A673 (cell line): ENCODE measurements at regions not wholly inside any gene's neighbourhood (a gene's known extent, or its start where the extent isn't known, plus 50 kb on each side); places are given as distances from the start of the nearest gene placed in this dataset.
A peak's percentile ranks its signal among the peaks of the same experiment; 100 is the strongest.

Source experiments
- BruUV-seq: library from RNA; stranded (reverse); fragments of 400-500 nt; replicated peaks from 2 replicates; lab custom pipeline; 2021; lab: Mats Ljungman, UMichigan
- CTCF ChIA-PET: fragments of 300-600 bp; sonication (Branson Sonifier 250); formaldehyde crosslinking; loops from one replicate; lab custom pipeline; 2022; ENCODE audit warnings: antibody characterized with exemption; lab: Charles Lee
- POLR2A ChIA-PET: fragments of 300-600 bp; sonication (Branson Sonifier 250); formaldehyde crosslinking; loops from one replicate; lab custom pipeline; 2022; ENCODE audit warnings: antibody characterized with exemption; ENCODE audit not compliant: low non-redundant PET; lab: Charles Lee
- DNase-seq: peaks from one replicate; pipeline ENCODE4 v3.0.0-alpha.2; 2015; ENCODE audit warnings: low spot score
- H3K27ac ChIP-seq: fragments of 200-600 bp; sonication (generic); 2 replicates; pipeline ENCODE4 v1.5.1; 2016; ENCODE audit warnings: mixed run types, low read depth, mild to moderate bottlenecking, mixed read lengths, antibody characterized with exemption, low read length; ENCODE audit not compliant: poor library complexity, severe bottlenecking
- H3K27me3 ChIP-seq: fragments of 200-600 bp; sonication (generic); replicated peaks from 2 replicates; pipeline ENCODE4 v1.6.1; 2017; ENCODE audit warnings: mixed run types, low read depth, mild to moderate bottlenecking, mixed read lengths, antibody characterized with exemption, low read length; ENCODE audit not compliant: insufficient read depth, poor library complexity
- H3K36me3 ChIP-seq: fragments of 200-600 bp; sonication (generic); 2 replicates; pipeline ENCODE4 v1.6.1; 2016; ENCODE audit warnings: mixed run types, mild to moderate bottlenecking, mixed read lengths, antibody characterized with exemption, low read length; ENCODE audit not compliant: insufficient read depth, poor library complexity, severe bottlenecking
- H3K4me1 ChIP-seq: fragments of 200-600 bp; sonication (generic); 2 replicates; pipeline ENCODE4 v1.6.1; 2017; ENCODE audit warnings: mixed run types, mild to moderate bottlenecking, mixed read lengths, antibody characterized with exemption, low read length; ENCODE audit not compliant: insufficient read depth, poor library complexity, severe bottlenecking
- H3K4me3 ChIP-seq: fragments of 200-600 bp; sonication (generic); 2 replicates; pipeline ENCODE4 v1.5.1; 2016; ENCODE audit warnings: low read depth, mixed run types, mild to moderate bottlenecking, mixed read lengths, low read length; ENCODE audit not compliant: poor library complexity, severe bottlenecking
- H3K9me3 ChIP-seq: fragments of 200-600 bp; sonication (generic); 2 replicates; pipeline ENCODE4 v1.6.1; 2016; ENCODE audit warnings: mixed run types, low read depth, mild to moderate bottlenecking, mixed read lengths, antibody characterized with exemption, low read length; ENCODE audit not compliant: poor library complexity, severe bottlenecking
- EZH2 ChIP-seq: fragments of 200-600 bp; sonication (generic); IDR thresholded peaks from 2 replicates; pipeline ENCODE4 v1.6.1; 2017; ENCODE audit warnings: borderline replicate concordance, low read depth, mild to moderate bottlenecking, mixed read lengths, antibody characterized with exemption, low read length; ENCODE audit not compliant: poor library complexity, severe bottlenecking
- intact Hi-C: fragments of 100-400 bp; cut with micrococcal nuclease; formaldehyde crosslinking; loops from one replicate; pipeline ENCODE4 v1.10.0; 2022; ENCODE audit not compliant: unreplicated experiment
- TF ChIP-seq, protein P1 (sequence below): fragments of 300-800, 200-600 bp; sonication (generic); conservative IDR thresholded peaks from 2 replicates; pipeline ENCODE4 v1.5.1; 2017; ENCODE audit warnings: low read depth, mild to moderate bottlenecking, antibody characterized with exemption, low read length, moderate library complexity, mixed read lengths

DNA sequence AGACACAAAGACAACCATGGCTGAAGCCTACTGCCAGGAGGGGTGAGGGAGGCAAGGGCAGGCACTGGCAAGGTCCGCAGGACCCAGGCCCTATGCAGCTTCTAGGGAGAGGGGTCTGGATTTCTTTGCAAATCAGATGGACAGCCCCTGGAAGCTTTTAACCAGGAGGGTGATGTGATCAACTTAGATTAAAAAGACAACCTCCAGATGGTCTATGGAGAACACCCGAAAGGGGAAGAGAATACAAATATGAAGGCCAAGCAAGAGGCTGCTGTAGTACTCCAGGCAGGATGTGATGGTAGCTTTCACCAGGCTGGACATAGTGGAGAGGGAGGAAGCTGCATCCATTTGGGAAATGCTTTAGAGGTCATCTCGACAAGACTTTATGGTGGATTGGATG, 83.3 kb upstream of the TSPAN11 start:
- Histone ChIP-seq H3K36me3 (no peaks in the 10 kb centered on the region), H3K9me3 (no peaks in the 10 kb centered on the region), H3K4me1 (no peaks in the 10 kb centered on the region), H3K4me3 (no peak overlapping the region), H3K27ac (no peak overlapping the region), H3K27me3 (no peaks in the 10 kb centered on the region)
- intact Hi-C loops: loop anchor here (10.0 kb wide), 2 partner anchors 792 to 1538 kb away; no protein-coding TSS in a partner anchor
- no peak for TF ChIP-seq EZH2
- TF ChIP-seq, protein P1, sequence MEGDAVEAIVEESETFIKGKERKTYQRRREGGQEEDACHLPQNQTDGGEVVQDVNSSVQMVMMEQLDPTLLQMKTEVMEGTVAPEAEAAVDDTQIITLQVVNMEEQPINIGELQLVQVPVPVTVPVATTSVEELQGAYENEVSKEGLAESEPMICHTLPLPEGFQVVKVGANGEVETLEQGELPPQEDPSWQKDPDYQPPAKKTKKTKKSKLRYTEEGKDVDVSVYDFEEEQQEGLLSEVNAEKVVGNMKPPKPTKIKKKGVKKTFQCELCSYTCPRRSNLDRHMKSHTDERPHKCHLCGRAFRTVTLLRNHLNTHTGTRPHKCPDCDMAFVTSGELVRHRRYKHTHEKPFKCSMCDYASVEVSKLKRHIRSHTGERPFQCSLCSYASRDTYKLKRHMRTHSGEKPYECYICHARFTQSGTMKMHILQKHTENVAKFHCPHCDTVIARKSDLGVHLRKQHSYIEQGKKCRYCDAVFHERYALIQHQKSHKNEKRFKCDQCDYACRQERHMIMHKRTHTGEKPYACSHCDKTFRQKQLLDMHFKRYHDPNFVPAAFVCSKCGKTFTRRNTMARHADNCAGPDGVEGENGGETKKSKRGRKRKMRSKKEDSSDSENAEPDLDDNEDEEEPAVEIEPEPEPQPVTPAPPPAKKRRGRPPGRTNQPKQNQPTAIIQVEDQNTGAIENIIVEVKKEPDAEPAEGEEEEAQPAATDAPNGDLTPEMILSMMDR: no peak
- DNase-seq: no peak
- no TSS peak for BruUV-seq
- POLR2A ChIA-PET: no interaction called here
- CTCF ChIA-PET: interaction anchor here (0.6 kb wide), 1 partner anchor 1767 kb away, joined by 3 read pairs; no protein-coding TSS in a partner anchor

DNA sequence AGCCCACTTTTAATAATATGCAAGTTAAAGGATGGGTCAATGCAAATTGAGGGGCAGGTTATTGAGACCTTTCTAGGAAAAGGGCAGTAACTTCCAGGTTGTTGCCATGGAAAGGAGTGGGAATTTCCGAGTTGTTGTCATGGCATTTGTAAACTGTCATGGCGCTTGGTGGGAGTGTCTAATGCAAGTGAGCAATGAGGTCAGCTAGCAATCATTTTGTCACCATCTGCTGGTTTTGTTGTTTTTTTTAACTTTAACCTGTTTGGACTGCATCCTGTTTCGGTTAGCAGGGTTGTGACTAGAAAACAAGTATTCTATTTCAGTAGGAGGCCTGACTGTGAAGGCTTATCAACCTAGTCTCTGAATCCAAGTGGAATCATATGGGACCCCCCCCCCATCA, 85.8 kb upstream of the TSPAN11 start:
- intact Hi-C loops: loop anchor here (10.0 kb wide), 2 partner anchors 794 to 1536 kb away; no protein-coding TSS in a partner anchor
- Histone ChIP-seq H3K4me3 (no peak overlapping the region), H3K36me3 (no peaks in the 10 kb centered on the region), H3K4me1 (no peaks in the 10 kb centered on the region), H3K27ac (no peak overlapping the region), H3K27me3 (no peaks in the 10 kb centered on the region), H3K9me3 (no peaks in the 10 kb centered on the region)
- ChIA-PET CTCF (no interaction called here), POLR2A (no interaction called here)
- BruUV-seq: no TSS peak
- no peak for DNase-seq
- TF ChIP-seq, protein P1: no peak
- no peak for TF ChIP-seq EZH2

DNA sequence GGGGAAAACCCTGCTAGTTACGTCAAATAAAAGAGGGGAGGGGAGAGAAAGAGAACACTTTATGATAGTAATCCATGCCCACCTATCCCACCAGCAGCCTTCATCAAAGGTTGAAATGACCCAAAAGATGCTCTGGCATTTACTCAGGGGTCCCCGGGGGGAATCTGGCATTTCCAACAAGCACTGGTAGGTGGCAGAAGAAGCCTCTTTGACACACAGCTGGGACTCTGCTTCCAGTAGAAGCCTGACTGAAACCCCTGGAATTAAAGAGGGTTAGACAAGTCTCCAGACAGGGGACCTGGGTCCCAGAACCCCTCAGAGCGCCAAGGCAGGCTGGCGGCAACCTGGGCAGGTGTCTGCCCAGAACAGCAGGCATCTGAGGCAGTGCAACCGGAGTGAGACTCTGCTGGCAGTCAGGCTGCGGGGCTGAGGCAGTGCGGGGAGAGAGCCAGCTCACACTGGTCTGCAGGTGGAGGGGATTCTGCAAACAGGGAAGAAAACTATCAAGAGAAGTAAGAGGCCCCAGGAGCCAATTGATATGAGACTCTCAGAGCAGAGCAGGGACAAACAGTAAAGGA, 85.0 kb upstream of the CAPRIN2 start:
- TF ChIP-seq, protein P1: 0 out of 2 replicates have a peak, but pooled peaks have one; percentile 21
- TF ChIP-seq EZH2: no peak
- no peaks in the 10 kb centered on the region for H3K27me3 ChIP-seq
- H3K4me3 ChIP-seq: no peak overlapping the region
- DNase-seq: no peak
- no peak overlapping the region for H3K27ac ChIP-seq
- ChIA-PET POLR2A (no interaction called here), CTCF (no interaction called here)
- no peaks in the 10 kb centered on the region for H3K36me3 ChIP-seq
- BruUV-seq: no TSS peak
- no peaks in the 10 kb centered on the region for H3K4me1 ChIP-seq
- H3K9me3 ChIP-seq: no peaks in the 10 kb centered on the region
- intact Hi-C loops: loop anchor here (10.0 kb wide), 2 partner anchors 795 to 1535 kb away; no protein-coding TSS in a partner anchor
